T-helper 2 cell treated with Interferon-gamma antibody and Interleukin-4, amounts not matched to agents 100 ng/mL and 5 ng/mL, for 36 hours (primary cell): ENCODE measurements at regions not wholly inside any gene's neighbourhood (a gene's known extent, or its start where the extent isn't known, plus 50 kb on each side); places are given as distances from the start of the nearest gene placed in this dataset.

Source experiments
- intact Hi-C: fragments of 100-400 bp; cut with micrococcal nuclease; formaldehyde crosslinking; loops from one replicate; pipeline ENCODE4 v1.15.1; 2023

DNA sequence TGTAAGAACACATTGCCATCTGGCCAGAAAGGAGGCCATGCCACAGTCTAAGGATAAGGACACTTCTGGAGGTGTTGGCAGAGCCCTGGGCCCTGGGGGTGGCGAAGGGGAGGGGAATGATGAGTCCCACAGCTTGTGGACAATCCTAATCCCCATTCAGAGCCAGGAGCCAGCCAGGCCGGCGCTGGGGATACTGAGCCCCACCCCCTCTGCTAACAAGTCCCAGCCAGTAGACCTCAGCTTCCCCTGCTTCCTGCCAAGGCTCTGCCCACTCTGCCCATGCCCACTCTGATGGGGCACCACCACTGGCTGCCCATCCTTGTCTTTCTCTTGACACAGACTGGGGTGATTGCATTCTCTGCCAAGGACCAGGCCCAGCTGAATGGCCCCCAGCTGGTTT, 71.9 kb downstream of the NAV1 start:
- intact Hi-C loops, result no loop called here

DNA sequence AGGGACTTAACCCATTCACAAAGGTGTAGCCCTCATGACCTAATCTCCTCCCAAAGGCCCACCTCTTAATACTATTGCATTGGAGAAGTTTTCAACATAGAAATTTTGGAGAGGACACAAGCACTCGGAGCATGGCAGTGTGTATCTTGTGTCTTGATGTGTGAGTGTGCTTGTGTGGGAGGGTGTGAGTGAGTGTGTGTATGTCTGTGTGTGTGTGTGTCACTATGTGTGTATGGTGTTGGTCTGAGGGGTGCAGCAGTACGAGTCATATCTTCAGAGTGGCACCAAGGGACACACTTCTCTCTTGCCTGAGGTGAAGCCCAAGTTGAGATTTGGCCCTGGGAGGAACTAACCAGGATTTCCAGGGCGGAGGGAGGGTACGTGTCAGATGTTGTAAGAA, 73.7 kb downstream of the NAV1 start:
- intact Hi-C loops, result no loop called here

DNA sequence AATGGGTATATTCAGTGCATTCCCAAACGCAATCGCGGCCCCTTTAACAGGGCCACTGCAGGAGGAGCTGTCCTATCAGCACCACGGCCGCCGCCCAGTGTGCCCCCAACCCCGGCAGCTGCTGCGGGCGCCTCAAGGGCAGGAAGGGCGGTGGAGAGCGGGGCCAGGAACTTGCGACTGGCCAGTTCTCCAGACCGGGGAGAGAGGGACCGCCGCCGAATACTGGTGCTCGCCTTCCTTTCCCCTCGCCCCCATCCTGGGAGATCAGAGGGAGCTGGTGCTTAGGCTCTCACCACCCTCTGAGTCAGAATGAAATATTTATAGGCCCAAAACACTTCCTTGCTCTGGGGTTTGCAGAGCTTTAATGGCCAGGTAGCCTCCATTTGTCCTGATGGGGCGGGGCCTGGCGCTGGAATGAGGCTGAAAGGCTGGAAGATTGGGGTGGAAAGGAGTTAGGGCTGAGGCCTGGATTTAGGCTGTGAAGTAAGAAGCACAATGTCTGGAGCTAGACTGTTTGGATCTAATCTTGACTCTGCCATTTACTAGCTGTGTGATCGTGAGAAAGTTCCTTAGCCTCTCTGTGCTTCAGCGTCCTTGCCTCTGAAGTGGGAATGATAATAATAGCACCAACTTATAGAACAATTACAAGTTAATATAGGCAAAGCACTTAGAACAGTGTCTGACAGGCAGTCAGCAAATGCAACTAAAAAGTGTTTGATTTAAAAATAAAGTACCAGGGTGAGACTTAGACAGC, 75.5 kb downstream of the NAV1 start:
- intact Hi-C loops, result no loop called here

DNA sequence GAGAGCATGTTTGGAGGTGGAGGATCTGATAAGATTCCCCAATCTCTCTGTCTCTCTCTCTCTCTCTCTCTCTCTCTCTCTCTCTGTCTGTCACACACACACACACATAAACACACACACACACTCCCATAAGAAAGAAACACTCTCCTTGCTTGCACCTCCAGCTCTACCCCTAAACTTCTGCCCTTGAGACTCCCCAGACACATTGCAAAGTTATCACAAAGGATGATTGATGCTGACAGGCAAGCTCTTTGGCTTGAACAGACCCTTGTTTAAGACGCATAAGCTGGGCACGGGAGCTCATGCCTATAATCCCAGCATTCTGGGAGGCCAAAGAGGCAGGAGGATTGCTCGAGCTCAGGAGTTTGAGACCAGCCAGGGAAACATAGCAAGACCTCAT, 78.2 kb downstream of the NAV1 start:
- intact Hi-C loops, result no loop called here

DNA sequence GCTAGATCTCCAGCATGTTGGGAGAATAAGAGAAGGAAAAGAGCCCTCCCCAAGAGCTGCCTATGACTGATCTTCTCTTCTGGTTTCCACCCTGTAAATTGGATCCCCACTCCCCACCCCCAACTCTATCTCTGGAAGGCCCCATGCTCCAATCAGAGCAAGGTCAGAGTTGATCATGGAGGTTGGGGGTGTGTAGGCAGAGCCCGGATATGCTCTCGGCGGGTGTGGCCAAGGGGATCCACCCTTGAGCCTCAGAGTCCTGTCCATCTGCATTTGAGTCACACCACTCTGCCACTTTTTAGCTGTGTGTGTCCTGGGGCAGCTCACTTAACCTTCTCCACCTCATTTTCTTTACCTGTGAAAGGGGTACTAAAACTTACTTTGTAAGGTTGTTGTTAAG, 79.5 kb downstream of the NAV1 start:
- intact Hi-C loops, result no loop called here

DNA sequence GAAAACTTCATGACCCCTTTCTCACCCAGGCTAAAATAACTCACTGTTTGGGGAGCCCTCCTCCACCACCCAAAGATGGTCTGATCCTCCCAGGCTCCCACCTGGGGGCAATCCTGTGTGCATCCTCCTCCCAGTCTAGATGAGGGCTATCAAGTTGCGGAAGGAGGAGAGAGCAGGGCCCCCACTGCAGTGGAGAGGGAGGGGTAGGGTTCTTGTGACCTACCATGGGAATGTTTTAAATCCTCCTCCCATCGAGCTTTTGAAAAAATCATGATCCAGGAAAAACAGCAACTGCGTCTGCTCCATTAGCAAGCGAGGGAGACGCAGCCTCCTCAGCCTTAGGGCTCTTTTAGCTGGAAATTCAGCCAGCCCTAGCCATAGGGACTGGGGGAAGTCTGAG, 80.0 kb downstream of the NAV1 start:
- intact Hi-C loops, result no loop called here

DNA sequence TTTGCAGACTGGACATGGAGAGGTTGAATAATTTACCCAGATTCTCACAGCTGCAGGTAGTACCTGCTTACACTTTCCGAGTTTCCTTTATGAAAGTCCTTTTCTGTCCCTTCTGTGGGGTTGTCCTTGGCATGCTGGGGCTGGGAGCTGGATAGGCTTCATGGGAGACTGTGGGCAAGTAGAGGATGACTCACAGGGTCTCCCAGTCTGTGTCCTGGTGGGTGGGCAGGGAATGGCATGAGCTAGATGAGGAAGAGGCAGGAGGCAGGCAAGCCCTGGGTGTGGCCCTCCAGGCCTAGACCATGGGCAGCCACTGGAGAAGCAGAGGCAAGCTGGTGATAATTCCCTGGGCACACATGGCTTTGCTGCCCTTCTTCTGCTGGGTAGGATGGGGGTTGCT, 80.6 kb downstream of the NAV1 start:
- intact Hi-C loops, result no loop called here

DNA sequence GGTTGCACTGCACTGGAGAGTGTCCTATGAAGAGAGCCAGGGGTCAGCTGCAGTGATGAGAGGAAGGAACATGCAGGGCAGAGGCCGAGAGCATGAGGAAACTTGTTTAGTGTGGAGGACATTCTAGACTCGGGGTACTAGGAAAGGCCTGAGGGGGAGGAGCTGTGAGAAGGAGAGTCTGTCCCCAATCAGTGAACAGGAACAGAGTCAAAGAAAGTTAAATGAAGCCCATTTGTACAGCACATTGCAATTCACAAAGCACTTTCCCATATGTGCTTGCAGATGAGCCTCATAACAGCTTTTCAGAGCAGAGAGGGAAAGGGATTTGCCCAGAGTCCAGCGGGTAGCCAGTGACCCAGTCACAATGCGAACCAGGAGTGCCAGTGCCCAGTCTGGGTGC, 83.4 kb downstream of the NAV1 start:
- intact Hi-C loops, result no loop called here

DNA sequence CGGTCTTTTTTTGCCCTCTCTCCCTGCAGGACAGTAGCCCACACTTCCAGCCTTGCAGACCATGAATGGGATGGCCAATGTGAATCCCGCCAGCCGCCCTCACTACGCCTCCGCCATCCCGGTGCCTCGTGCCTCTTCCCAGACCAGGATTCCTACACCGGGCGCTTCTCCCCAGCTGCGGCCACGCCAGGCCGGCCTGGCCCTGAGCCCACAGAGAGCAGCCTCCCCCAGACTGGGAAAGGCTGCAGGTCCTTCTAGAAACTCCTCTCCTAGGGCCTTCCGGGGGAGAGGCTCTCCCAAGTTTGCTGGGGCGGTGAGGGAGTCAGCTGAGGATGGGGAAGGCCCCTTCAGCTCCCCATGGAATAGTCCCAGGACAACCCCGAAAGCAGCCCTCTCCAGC, 83.9 kb downstream of the NAV1 start:
- intact Hi-C loops, result no loop called here

DNA sequence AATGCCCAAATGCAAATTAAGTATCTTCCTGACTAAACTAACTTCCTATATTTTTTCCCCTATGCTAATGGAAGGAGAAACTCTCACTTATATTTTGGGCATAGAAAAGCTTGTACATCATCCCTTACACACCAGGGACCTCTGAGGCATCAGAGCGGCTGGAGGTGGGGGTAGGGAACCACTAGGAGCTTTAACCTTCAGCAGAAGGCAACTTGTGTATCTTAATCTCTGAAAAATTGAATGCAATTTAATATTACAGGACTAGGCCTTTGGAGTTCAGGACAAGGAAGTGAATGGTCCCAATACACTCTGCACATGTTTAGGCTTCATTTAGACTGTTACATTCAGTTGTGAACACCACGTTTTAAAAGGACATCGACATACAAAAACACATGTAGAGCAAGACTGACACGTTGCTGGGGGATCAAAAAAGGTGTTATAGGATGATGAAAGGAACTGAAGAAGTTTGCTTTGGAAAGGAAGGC, 85.9 kb downstream of the NAV1 start:
- intact Hi-C loops, result no loop called here

DNA sequence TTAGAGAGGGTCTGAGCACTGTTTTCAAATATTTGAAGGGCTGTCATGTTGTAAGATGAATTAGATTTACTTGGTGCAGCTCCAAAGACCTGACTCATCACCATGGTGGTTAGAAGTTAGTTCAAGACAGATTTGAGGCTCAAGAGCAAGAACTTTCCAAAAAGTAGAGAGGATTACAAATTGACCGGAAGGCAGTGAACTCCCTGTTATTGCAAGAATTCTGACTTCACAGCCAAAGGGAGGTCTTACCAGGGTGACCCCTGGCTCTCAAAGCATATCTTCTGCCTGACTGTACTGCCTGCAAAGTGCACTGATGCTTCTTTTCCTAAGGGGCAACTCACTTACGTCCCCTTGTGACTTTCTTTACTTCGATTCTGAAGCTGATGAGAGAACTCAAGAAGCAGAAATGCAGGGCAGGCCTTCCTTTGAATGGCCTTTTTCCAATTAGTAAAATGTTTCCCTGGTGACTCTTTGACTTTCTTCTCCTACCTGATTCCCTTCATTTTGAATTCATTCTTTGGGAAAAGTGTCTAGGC, 86.4 kb downstream of the NAV1 start:
- intact Hi-C loops, result no loop called here

DNA sequence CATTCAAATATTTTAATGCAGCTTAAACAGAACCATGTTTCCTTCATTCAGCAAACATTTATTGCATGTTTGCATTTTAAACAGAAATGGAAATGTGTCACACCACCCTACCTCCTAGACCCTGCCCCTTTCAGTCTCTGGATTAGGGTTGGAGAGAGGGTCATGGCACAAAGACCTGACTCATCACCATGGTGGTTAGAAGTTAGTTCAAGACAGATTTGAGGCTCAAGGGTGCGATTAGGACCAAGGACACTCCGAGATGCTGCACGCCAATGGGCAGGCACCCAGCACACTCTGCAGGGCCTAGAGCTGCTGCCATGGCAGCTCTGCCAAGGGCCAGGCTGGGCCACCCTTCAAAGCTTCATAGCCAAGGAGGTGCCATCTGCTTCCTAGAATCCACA, 86.9 kb downstream of the NAV1 start:
- intact Hi-C loops, result no loop called here

DNA sequence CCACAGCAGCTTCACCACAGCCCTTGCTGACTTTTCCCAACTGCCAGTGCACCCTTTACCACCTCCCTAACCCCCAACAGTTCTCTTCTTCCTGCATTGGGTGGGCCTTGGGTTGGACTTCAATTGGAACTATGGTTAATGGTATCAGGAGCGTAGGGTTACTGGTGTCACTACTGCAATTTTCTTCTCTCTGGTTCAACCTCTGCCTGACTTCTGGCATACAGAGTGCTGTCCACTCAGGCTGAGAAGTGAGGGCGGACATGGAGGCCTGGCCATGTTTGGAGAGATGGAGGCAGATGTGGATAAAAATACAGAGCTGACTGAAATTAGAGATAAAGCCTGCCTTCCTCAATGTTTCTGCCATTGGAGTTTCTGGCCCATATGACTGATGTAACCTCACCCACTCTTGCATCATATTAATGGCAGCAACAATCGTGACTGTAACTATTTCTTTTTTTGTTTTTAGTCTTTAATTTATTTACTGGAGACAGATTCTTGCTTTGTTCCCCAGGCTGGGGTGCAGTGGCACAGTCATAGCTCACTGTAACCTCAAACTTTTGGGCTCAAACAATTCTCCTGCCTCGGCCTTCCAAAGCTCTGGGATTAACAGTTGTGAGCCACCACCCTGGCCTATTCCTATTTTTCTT, 87.8 kb downstream of the NAV1 start:
- intact Hi-C loops, result no loop called here

DNA sequence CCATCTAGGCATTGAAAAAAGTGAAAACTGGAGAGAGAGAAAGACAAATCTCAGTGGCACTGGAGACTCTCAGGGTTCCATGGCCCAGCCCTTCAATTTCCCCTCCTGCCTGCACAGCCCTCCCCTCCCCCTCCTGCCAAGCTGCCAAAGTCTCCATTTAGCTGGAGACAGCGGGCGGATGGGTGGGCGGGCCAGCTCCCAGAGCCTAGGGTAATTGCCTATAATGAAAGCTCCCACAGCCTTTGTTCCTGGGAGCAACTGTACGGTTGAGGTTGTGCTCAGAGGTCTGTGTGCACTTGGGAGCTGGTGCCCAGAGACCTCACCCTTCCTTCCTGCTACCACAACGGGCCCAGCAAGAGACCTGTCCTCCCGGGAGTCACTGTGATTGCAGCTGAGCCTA, 89.6 kb downstream of the NAV1 start:
- intact Hi-C loops, result no loop called here

DNA sequence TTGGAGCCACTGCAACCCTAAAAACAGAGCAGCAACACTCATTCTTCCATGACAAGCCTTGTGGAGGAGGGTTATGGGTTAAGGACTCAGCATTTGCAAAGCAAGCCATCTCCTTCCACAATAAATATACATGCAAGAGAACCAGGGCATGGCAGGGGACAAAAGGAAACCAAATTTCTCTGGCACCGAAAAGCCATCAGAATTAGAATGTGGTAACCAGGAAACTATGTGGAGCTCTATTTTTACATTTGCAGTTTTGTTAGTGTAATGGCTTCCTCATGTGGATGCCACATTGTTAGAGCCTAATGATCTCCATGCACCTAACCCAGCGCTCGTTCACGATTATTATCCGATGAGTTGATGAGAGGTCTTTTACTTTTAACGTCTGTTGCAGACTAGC, 91.7 kb downstream of the NAV1 start:
- intact Hi-C loops, result no loop called here

DNA sequence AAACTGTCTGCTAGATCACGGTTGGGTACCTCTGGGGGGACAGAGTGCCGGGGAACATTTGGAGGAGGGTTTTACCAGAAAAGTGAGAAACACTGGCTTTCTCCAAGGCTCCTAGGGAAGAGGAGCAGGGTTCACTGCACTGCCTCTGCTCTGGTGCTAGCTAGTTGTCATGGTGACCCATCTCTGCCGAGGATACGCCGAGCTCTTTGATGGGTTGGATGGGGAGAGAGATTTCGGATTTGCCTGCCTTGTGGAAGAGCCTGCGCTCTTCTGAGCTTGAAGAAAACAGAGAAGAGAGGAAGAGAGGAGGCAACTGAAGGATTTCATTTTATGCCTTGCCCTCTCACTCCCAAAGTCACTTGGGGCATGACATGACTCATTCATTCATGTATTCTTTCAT, 92.1 kb downstream of the NAV1 start:
- intact Hi-C loops, result no loop called here

DNA sequence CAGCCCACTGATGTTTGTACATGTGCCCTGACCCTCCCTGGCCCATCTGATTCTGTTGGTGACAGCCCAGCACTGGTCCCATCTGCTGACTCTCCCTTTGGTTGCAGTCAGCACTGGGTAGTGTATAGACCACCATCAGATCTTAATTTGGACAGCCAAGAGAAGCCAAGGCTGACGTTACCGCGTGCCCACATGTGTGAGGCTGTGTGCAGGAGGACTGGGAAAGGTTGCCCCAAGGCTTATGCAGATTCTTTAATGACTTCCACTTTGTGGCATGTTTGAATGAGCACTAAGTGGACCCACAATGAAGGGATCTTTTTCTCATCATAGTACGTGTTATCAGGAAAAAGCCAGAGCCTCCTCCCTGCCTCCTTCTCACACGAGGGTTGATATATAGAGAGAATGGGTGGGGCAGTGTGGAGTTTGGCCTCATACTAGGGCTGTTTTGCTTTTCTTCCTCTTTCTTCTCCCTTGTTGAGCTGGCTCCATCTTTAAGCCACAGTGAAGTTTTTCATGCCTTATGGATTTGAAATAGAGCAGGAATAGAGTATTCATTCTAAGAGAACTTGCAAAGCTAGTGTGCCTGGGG, 93.5 kb downstream of the NAV1 start:
- intact Hi-C loops, result no loop called here

DNA sequence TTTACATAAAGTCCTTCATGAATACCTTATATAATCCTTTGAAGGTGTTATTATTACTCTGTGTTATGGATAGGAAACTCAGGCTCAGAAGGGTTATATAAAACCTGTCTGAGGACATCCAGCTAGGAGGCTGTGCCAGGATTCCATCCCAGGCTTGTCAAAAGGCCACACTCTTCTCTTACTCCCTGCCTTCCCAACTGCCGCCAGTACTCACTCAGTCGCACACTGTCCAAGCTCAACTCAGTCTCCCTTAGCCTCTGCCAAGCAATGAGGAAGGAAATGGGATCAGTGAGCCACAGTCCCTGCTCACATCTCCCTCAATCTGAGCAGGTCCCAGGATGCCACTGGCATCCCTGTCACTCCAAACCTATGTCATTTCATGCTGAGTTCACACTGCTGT, 94.4 kb downstream of the NAV1 start:
- intact Hi-C loops, result no loop called here

DNA sequence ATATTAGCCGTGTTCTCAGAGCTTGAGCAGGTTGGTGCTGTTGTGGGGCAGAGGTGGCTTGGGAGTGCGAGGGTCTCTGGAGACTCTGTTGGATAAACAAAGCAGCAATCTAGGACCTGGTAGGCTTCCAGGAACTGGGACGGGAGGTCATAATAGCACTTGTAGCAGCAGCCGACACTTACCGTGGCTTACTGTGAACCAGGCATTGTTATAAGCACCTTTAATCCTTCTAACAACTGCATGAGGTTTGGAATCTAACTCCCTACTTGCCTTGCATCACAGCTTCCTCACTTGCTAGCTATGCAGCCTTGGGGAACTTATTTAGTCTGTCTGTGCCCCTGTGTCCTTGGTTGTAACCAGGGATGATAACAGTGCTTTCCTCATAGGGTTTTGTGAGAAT, 94.9 kb downstream of the NAV1 start:
- intact Hi-C loops, result no loop called here

DNA sequence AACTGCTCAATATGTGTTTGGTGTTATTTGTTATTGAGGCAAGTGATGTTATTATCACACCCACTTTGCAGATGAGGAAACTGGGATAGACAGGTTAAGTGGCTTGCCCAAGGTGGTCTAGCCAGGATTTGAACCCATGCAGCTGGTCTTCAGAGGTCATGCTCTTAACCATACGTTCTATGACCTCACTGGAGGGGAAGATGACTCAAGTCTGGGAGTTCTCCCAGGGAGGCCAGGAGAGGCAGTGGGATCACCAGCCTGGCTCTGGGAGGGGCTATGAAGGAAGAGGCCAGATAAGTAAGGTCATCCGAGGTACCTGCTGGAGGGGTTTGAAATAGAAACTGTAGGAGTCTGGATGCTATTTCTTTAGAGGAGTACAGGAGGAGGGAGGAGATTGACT, 95.3 kb downstream of the NAV1 start:
- intact Hi-C loops, result no loop called here

DNA sequence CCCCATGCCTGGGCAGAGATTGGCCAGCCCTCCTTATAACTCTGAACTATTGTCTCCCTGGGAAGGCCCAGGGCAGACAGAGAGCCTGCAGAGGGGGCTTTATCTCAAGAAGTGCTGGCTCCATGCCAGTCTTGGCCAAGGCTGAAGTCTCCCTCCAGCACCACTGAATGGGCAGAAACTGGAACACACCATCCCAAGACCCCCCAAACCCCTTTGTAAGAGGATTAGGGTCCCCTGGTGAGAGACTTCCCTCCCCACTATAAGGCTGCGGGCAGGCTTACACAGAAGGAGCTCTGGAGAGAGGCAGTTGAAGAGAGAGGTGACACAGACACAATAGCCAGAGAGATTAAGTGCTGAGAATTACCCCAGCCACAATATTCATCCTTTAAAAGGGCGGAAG, 97.2 kb downstream of the NAV1 start:
- intact Hi-C loops, result no loop called here

DNA sequence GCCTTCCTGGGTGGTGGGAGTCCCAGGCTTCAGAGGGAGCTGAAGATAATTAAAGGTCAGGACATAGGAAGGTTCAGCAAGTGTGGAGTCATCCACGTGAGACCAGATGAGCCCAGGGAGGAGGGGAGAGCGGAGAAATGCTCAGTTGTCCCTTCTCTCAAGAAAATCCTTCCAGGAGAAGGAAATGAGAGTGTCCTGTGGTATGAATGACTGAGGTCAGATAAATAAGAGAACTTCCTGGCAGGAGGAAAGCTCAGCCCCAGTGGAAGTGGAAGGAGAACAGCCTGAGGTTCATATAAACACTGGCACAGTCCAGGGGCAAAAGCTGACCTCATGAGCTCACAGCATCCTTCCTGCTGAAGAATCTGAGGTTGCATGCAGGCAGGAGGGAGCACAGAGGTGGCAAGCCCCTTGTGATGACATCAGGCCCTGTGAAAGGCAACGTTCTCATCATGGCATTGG, 97.6 kb downstream of the NAV1 start:
- intact Hi-C loops, result no loop called here
